ENCODE measurements at regions not wholly inside any gene's neighbourhood (a gene's known extent, or its start where the extent isn't known, plus 50 kb on each side); places are given as distances from the start of the nearest gene placed in this dataset.

- TF ChIP-seq CHD7 (IDR thresholded peaks at IDR 0.05; ENCODE audit: insufficient replicate concordance, low read length) (no peak), KDM4A (IDR thresholded peaks at IDR 0.05; ENCODE audit: low read depth, low read length, severe bottlenecking) (no peak), BCL11A (IDR thresholded peaks at IDR 0.05; ENCODE audit: low read depth in 2 of 2, low read length in 2 of 2) (no peak), MAX (IDR thresholded peaks at IDR 0.05) (no peak), PHF8 (conservative IDR thresholded peaks at IDR 0.05; ENCODE audit: low read depth, low read length) (no peak), HDAC6 (IDR thresholded peaks at IDR 0.05; ENCODE audit: low read depth, low read length) (no peak), POU5F1 (IDR thresholded peaks at IDR 0.05; ENCODE audit: low read depth, low read length) (no peak), CEBPB (IDR thresholded peaks at IDR 0.05; ENCODE audit: low read depth, low read length) (no peak), SUZ12 (IDR thresholded peaks at IDR 0.05; ENCODE audit: low read length) (no peak), SAP30 (IDR thresholded peaks at IDR 0.05; ENCODE audit: insufficient read depth, insufficient replicate concordance, low read length) (no peak), KDM1A (IDR thresholded peaks at IDR 0.05; ENCODE audit: borderline replicate concordance, low read length) (no peak), SP4 (IDR thresholded peaks at IDR 0.05; ENCODE audit: low read length) (no peak)
These were observed 569.1 kb upstream of the TBX3 start (continued) for GRCh38 chr12:115253049-115253448.

Measured in H1 (cell line).